GM12891 (cell line): ENCODE measurements at regions not wholly inside any gene's neighbourhood (a gene's known extent, or its start where the extent isn't known, plus 50 kb on each side); places are given as distances from the start of the nearest gene placed in this dataset.

Experiments
- PAX5 ChIP-seq: IDR thresholded peaks from 2 replicates; pipeline ENCODE4 v1.6.1; 2011; ENCODE audit warnings: low read length, moderate library complexity, mild to moderate bottlenecking; ENCODE audit not compliant: insufficient read depth, severe bottlenecking
- POLR2A ChIP-seq: IDR thresholded peaks from 2 replicates; pipeline ENCODE4 v1.6.1; 2011; ENCODE audit warnings: low read depth, low read length, control low read depth
- POLR2AphosphoS5 ChIP-seq: IDR thresholded peaks from 2 replicates; pipeline ENCODE4 v1.6.1; 2011; ENCODE audit warnings: low read depth, low read length, control low read depth
- SPI1 ChIP-seq: IDR thresholded peaks from 2 replicates; pipeline ENCODE4 v1.6.1; 2011; ENCODE audit warnings: low read depth, low read length, control low read depth
- TAF1 ChIP-seq: IDR thresholded peaks from 2 replicates; pipeline ENCODE4 v1.6.1; 2011; ENCODE audit warnings: low read depth, low read length, control low read depth

GRCh38 chr16:73142053-73142854 lies 94.3 kb upstream of the ZFHX3 start:
- TF ChIP-seq POLR2AphosphoS5 (no peak), SPI1 (no peak), POLR2A (no peak), TAF1 (no peak), PAX5 (no peak)
